ENCODE measurements at regions not wholly inside any gene's neighbourhood (a gene's known extent, or its start where the extent isn't known, plus 50 kb on each side); places are given as distances from the start of the nearest gene placed in this dataset.

DNA sequence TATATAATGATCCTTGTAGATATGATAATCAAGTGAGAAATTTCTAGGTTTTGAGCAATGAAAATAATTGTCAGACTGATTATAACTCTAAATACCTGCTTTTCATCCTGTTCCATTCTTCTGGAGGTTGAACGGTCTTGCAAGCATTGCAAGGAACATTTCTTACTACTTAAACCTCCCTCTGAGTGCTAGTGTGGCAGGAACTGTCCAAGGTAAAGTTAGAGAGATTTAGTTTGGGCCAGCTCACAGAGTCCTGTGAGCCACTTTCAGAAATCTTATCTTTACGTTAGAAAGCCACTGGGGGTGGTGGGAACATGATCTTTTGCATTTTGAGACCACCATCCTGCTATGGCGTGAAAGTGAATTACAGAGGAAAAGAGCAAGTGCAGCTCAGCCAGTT, 121.1 kb upstream of the NPHP3 start:
- TF ChIP-seq, protein P1, sequence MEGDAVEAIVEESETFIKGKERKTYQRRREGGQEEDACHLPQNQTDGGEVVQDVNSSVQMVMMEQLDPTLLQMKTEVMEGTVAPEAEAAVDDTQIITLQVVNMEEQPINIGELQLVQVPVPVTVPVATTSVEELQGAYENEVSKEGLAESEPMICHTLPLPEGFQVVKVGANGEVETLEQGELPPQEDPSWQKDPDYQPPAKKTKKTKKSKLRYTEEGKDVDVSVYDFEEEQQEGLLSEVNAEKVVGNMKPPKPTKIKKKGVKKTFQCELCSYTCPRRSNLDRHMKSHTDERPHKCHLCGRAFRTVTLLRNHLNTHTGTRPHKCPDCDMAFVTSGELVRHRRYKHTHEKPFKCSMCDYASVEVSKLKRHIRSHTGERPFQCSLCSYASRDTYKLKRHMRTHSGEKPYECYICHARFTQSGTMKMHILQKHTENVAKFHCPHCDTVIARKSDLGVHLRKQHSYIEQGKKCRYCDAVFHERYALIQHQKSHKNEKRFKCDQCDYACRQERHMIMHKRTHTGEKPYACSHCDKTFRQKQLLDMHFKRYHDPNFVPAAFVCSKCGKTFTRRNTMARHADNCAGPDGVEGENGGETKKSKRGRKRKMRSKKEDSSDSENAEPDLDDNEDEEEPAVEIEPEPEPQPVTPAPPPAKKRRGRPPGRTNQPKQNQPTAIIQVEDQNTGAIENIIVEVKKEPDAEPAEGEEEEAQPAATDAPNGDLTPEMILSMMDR (IDR thresholded peaks at IDR 0.05): no peak
- no peak for TF ChIP-seq POLR2A (IDR thresholded peaks at IDR 0.05)
- no peak for TF ChIP-seq POLR2AphosphoS5 (IDR thresholded peaks at IDR 0.05; ENCODE audit: insufficient read depth in 1 of 2, low read depth in 1 of 2)
